ENCODE measurements at regions not wholly inside any gene's neighbourhood (a gene's known extent, or its start where the extent isn't known, plus 50 kb on each side); places are given as distances from the start of the nearest gene placed in this dataset.

DNA sequence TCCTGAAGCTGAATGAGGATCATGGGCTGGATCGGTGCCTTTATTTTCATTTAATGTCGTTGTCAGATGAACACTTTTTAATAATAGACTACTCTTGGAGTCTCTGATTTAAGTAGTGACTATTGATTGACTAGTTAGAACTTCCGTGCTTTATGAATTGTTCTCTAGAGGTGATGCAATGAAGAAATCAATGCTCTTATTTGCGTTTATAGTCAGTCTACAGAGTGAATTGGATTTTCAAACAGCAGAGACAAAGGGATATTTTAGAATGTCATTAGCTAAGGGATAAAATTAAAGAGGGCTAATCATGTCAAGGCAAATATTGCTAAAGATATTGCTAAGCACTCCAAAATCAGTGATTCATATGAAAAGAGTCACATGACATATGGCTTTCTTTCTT lies 652.0 kb upstream of the NRP1 start:
- TF ChIP-seq, protein P1, sequence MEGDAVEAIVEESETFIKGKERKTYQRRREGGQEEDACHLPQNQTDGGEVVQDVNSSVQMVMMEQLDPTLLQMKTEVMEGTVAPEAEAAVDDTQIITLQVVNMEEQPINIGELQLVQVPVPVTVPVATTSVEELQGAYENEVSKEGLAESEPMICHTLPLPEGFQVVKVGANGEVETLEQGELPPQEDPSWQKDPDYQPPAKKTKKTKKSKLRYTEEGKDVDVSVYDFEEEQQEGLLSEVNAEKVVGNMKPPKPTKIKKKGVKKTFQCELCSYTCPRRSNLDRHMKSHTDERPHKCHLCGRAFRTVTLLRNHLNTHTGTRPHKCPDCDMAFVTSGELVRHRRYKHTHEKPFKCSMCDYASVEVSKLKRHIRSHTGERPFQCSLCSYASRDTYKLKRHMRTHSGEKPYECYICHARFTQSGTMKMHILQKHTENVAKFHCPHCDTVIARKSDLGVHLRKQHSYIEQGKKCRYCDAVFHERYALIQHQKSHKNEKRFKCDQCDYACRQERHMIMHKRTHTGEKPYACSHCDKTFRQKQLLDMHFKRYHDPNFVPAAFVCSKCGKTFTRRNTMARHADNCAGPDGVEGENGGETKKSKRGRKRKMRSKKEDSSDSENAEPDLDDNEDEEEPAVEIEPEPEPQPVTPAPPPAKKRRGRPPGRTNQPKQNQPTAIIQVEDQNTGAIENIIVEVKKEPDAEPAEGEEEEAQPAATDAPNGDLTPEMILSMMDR (IDR thresholded peaks at IDR 0.05; ENCODE audit: extremely low read depth, insufficient read depth, missing control alignments): no peak
- no peak for DNase-seq (ENCODE audit: low spot score)
- in situ Hi-C loops (cut with MboI; ENCODE audit: low pct_unique_long_range_greater_than_20kb, low sequenced_read_pairs, unreplicated experiment): no loop called here

DNA sequence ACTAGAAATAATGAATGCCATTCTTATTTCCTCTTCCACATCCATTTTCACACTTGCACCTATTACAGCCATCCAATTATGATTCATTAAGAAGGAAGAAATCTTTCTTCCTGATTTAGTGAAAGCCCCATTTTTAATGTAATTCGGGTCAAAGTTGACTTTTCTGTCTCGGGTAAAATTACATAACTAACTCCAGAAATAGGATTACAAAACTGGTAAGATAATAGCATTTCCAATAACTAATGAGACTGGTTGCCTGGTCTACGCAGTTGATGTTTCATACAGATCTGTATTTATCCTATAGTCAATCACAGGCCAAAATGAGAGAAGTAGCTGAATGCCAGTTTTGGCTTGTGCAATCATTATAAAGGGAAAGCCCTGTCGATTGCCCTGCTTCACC lies 651.5 kb upstream of the NRP1 start:
- DNase-seq (ENCODE audit: low spot score): no peak
- in situ Hi-C loops (cut with MboI; ENCODE audit: low pct_unique_long_range_greater_than_20kb, low sequenced_read_pairs, unreplicated experiment): no loop called here
- TF ChIP-seq, protein P1 (IDR thresholded peaks at IDR 0.05; ENCODE audit: extremely low read depth, insufficient read depth, missing control alignments): no peak

DNA sequence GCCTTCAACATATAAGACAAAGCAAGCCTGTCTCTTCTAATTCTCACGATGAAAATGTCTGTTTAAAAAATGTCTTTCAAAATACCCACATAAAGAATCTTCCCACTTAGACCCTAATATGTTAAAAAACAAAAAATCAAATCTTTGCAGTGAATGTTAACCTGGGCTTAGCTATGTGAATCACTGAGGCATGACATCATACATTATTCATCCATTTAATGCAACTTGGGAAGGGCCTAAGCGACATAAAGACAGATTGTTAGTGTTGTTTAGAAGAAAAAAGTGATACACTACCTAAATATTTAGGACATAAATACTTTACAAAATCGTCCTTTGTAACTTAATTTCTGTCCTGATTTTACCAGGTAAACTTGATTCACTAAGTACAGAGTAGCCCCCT lies 648.5 kb upstream of the NRP1 start:
- DNase-seq (ENCODE audit: low spot score): no peak
- TF ChIP-seq, protein P1 (IDR thresholded peaks at IDR 0.05; ENCODE audit: extremely low read depth, insufficient read depth, missing control alignments): no peak
- in situ Hi-C loops (cut with MboI; ENCODE audit: low pct_unique_long_range_greater_than_20kb, low sequenced_read_pairs, unreplicated experiment): no loop called here

DNA sequence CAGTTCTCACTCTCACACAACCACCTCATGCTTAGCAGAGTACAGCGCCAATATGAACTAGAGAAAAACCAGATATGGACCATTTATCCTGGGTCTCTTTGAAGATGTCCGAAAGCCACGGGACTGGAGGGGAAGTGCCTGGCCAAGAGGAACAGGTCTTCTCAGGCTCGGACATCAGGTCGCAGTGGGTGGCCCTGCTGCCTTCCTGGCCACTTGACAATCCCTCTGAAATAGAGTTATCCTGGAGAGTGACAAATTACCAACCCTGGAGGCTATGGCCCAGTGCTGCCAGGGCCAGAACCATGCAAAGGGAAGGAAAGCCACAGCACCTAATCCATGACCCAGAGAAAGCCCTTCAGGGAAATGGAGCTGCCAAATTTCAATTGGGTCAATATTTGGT lies 646.8 kb upstream of the NRP1 start:
- no peak for DNase-seq (ENCODE audit: low spot score)
- in situ Hi-C loops (cut with MboI; ENCODE audit: low pct_unique_long_range_greater_than_20kb, low sequenced_read_pairs, unreplicated experiment): no loop called here
- TF ChIP-seq, protein P1 (IDR thresholded peaks at IDR 0.05; ENCODE audit: extremely low read depth, insufficient read depth, missing control alignments): no peak

DNA sequence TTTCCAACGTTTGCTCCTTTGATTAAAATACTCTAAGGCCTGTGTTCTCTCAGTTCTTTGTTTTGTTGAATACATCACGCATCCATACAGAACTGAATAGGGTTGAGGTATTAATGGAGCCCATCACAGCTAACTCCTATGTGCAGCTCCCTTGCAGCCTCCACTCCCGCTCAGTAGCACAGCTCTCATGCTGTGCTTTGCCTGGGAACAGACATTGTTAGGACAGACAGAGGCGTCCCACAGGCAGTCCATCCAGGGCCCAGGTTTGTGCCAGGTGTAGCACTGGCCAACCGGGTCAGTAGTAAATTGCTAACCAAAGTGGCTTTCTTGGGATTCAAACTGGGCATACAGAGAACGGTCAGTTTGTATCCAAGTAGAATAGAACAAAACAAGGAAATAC lies 644.7 kb upstream of the NRP1 start:
- DNase-seq (ENCODE audit: low spot score): no peak
- in situ Hi-C loops (cut with MboI; ENCODE audit: low pct_unique_long_range_greater_than_20kb, low sequenced_read_pairs, unreplicated experiment): no loop called here
- TF ChIP-seq, protein P1 (IDR thresholded peaks at IDR 0.05; ENCODE audit: extremely low read depth, insufficient read depth, missing control alignments): no peak

DNA sequence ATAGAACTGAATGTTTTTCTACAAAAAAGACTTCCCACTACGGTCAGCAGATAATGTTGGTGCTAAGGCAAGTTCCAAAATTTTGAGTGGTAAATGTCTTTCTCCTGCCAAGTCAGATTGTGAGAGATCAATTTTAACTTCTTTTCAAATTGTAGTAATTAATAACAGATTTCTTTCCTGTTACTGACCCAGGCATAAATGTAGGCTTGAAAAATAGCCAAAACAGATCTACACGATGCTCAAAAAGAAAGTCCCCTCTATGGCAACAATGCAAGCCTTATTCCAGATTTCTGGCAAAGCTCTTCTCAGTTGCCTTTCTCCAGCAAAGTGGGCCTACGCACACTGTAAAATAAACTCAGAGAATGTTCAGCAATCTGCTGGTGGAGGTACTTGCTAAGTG lies 641.0 kb upstream of the NRP1 start:
- TF ChIP-seq, protein P1 (IDR thresholded peaks at IDR 0.05; ENCODE audit: extremely low read depth, insufficient read depth, missing control alignments): no peak
- in situ Hi-C loops (cut with MboI; ENCODE audit: low pct_unique_long_range_greater_than_20kb, low sequenced_read_pairs, unreplicated experiment): no loop called here

DNA sequence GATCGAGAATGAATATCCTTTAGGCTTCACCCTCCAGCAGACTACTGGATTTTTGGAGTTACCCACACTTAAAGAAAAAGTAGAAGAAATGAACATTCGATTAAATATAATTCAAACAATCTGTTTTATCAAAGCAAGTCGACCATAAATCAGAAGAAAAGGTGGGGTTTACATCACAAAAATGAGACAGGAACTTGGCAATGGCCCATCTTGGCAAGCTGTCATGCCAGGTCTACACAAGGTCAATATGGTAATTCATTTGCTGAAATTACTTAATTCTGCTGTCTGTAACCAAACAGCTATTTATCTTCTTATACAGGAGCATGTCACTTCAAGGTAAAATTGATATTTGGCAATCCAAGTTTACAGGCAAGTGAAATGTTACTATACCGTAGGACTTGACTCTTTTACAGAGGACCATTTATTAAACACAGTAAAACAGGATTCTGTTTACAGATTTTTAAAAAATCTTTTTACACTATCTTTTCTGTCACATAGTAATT lies 640.6 kb upstream of the NRP1 start:
- in situ Hi-C loops (cut with MboI; ENCODE audit: low pct_unique_long_range_greater_than_20kb, low sequenced_read_pairs, unreplicated experiment): no loop called here
- TF ChIP-seq, protein P1 (IDR thresholded peaks at IDR 0.05; ENCODE audit: extremely low read depth, insufficient read depth, missing control alignments): no peak
- DNase-seq (ENCODE audit: low spot score): no peak

More for the DNA sequence above, 641.0 kb upstream of the NRP1 start:
- DNase-seq (ENCODE audit: low spot score): no peak
